ENCODE measurements at regions not wholly inside any gene's neighbourhood (a gene's known extent, or its start where the extent isn't known, plus 50 kb on each side); places are given as distances from the start of the nearest gene placed in this dataset.
"Not testable (repeated sequence)": the region's sequence is repeated elsewhere in the genome, so short reads cannot be mapped to it uniquely, and the experiment has no call there.

DNA sequence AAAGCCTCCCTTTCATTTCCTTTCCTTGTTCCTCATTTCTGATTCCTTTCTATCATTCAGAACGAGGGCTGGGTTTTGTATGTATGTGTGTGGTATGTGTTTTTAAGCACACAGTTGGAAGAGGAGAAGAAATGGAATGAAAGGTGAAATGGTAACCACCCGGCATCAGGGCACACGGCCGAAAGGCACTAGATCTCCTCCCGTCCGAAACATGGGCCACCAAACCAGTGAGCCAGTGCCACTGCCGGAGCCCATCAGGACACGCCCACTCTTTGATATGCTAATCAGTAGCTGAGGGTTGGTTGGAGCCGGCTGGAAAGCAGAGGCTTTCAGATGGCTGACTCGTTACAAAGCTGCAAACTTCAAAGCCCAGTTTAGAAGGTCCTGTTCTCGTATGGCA is 228.6 kb upstream of the JARID2 start:
- DNase-seq (ENCODE audit: low read depth in 1 of 2, low spot score in 1 of 2), result no peak

DNA sequence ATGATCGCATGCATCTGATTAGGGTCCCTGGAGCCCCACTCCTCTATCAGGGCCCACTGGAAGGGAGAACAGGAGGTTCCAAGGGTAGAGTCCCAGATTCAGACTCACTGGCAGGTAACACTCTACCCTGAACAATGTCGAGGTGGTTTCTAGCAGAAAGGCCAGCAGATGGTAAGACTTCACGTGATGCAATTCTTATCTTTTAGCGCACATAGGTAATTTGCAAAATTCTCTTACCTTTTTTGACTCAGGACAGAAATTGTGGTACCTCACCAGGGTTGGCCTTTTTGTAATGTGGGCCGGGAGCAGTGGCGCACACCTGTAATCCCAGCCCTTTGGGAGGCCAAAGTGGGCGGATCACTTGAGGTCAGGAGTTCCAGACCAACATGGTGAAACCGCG is 228.1 kb upstream of the JARID2 start:
- no peak for DNase-seq (ENCODE audit: low read depth in 1 of 2, low spot score in 1 of 2)

More for the DNA sequence above, 228.6 kb upstream of the JARID2 start:
- no peak for TF ChIP-seq GABPA (IDR thresholded peaks at IDR 0.05; ENCODE audit: low read depth)
- TF ChIP-seq POLR2AphosphoS5 (IDR thresholded peaks at IDR 0.05; ENCODE audit: low read depth), result no peak
- TF ChIP-seq, protein P1, sequence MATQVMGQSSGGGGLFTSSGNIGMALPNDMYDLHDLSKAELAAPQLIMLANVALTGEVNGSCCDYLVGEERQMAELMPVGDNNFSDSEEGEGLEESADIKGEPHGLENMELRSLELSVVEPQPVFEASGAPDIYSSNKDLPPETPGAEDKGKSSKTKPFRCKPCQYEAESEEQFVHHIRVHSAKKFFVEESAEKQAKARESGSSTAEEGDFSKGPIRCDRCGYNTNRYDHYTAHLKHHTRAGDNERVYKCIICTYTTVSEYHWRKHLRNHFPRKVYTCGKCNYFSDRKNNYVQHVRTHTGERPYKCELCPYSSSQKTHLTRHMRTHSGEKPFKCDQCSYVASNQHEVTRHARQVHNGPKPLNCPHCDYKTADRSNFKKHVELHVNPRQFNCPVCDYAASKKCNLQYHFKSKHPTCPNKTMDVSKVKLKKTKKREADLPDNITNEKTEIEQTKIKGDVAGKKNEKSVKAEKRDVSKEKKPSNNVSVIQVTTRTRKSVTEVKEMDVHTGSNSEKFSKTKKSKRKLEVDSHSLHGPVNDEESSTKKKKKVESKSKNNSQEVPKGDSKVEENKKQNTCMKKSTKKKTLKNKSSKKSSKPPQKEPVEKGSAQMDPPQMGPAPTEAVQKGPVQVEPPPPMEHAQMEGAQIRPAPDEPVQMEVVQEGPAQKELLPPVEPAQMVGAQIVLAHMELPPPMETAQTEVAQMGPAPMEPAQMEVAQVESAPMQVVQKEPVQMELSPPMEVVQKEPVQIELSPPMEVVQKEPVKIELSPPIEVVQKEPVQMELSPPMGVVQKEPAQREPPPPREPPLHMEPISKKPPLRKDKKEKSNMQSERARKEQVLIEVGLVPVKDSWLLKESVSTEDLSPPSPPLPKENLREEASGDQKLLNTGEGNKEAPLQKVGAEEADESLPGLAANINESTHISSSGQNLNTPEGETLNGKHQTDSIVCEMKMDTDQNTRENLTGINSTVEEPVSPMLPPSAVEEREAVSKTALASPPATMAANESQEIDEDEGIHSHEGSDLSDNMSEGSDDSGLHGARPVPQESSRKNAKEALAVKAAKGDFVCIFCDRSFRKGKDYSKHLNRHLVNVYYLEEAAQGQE (IDR thresholded peaks at IDR 0.05; ENCODE audit: insufficient replicate concordance, low read depth), result no peak
- TF ChIP-seq SPI1 (IDR thresholded peaks at IDR 0.05; ENCODE audit: borderline replicate concordance, low read depth), result peak; percentile 1; the same call in 1 of the 2 replicates
- no peak overlapping the region for H3K27ac ChIP-seq (replicated peaks)
- H3K27me3 ChIP-seq (ENCODE audit: insufficient read depth, poor library complexity, severe bottlenecking), result no peaks in the 10 kb centered on the region
- no peak overlapping the region for H3K4me3 ChIP-seq (replicated peaks; ENCODE audit: insufficient read depth, low read length)

GRCh38 chr6:15020119-15020770 is 225.6 kb upstream of the JARID2 start:
- Histone ChIP-seq H3K27ac (replicated peaks) (no peak overlapping the region), H3K4me3 (replicated peaks; ENCODE audit: insufficient read depth, low read length) (no peak overlapping the region), H3K27me3 (ENCODE audit: insufficient read depth, poor library complexity, severe bottlenecking) (no peaks in the 10 kb centered on the region)
- DNase-seq (ENCODE audit: low read depth in 1 of 2, low spot score in 1 of 2), result no peak
- no peak for TF ChIP-seq POLR2AphosphoS5 (IDR thresholded peaks at IDR 0.05; ENCODE audit: low read depth)

More for the DNA sequence above, 228.1 kb upstream of the JARID2 start:
- TF ChIP-seq POLR2AphosphoS5 (IDR thresholded peaks at IDR 0.05; ENCODE audit: low read depth) (no peak), CTCF (IDR thresholded peaks at IDR 0.05; ENCODE audit: insufficient read depth, low read length) (no peak), GABPA (IDR thresholded peaks at IDR 0.05; ENCODE audit: low read depth) (no peak), SPI1 (IDR thresholded peaks at IDR 0.05; ENCODE audit: borderline replicate concordance, low read depth) (no peak)
- TF ChIP-seq, protein P1 (IDR thresholded peaks at IDR 0.05; ENCODE audit: insufficient replicate concordance, low read depth), result no peak
- H3K4me3 ChIP-seq (replicated peaks; ENCODE audit: insufficient read depth, low read length), result no peak overlapping the region
- no peak overlapping the region for H3K27ac ChIP-seq (replicated peaks)
- no peaks in the 10 kb centered on the region for H3K27me3 ChIP-seq (ENCODE audit: insufficient read depth, poor library complexity, severe bottlenecking)

DNA sequence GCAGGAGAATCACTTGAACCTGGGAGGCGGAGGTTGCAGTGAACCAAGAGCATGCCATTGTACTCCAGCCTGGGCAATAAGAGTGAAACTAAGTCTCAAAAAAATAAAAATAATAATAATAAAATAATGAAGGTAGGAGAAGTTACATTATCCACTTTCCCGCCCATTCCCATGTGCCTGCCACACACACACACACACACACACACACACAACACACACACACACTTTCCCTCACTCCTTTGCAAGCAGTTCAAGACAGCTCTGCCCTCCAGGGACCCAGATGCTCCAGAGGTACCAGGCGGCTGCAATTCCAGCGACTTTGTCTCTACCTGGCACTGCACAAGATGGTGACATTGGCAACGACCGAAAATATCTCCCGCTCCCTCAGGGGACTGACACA is 224.8 kb upstream of the JARID2 start:
- H3K27me3 ChIP-seq (ENCODE audit: insufficient read depth, poor library complexity, severe bottlenecking), result no peaks in the 10 kb centered on the region
- H3K27ac ChIP-seq (replicated peaks), result no peak overlapping the region
- no peak for TF ChIP-seq CTCF (IDR thresholded peaks at IDR 0.05; ENCODE audit: insufficient read depth, low read length)
- no peak for TF ChIP-seq GABPA (IDR thresholded peaks at IDR 0.05; ENCODE audit: low read depth)
- no peak for TF ChIP-seq POLR2AphosphoS5 (IDR thresholded peaks at IDR 0.05; ENCODE audit: low read depth)
- TF ChIP-seq SPI1 (IDR thresholded peaks at IDR 0.05; ENCODE audit: borderline replicate concordance, low read depth), result no peak
- TF ChIP-seq, protein P1 (IDR thresholded peaks at IDR 0.05; ENCODE audit: insufficient replicate concordance, low read depth), result no peak
- DNase-seq (ENCODE audit: low read depth in 1 of 2, low spot score in 1 of 2), result no peak
- no peak overlapping the region for H3K4me3 ChIP-seq (replicated peaks; ENCODE audit: insufficient read depth, low read length)

GRCh38 chr6:15023018-15023417 is 222.9 kb upstream of the JARID2 start:
- not testable (repeated sequence) for H3K27ac ChIP-seq (replicated peaks); H3K4me3 ChIP-seq (replicated peaks; ENCODE audit: insufficient read depth, low read length); DNase-seq (ENCODE audit: low read depth in 1 of 2, low spot score in 1 of 2); H3K27me3 ChIP-seq (ENCODE audit: insufficient read depth, poor library complexity, severe bottlenecking)

All from HL-60 (cell line).